ENCODE measurements at regions not wholly inside any gene's neighbourhood (a gene's known extent, or its start where the extent isn't known, plus 50 kb on each side); places are given as distances from the start of the nearest gene placed in this dataset.

GRCh38 chr1:221161571-221162041, 282.4 kb downstream of the HLX start (continued):
- TF ChIP-seq MXI1 (IDR thresholded peaks at IDR 0.05; ENCODE audit: low read depth, low read length), result no peak
- TF ChIP-seq, protein P1, sequence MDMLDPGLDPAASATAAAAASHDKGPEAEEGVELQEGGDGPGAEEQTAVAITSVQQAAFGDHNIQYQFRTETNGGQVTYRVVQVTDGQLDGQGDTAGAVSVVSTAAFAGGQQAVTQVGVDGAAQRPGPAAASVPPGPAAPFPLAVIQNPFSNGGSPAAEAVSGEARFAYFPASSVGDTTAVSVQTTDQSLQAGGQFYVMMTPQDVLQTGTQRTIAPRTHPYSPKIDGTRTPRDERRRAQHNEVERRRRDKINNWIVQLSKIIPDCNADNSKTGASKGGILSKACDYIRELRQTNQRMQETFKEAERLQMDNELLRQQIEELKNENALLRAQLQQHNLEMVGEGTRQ (IDR thresholded peaks at IDR 0.05; ENCODE audit: borderline replicate concordance, low read depth, low read length), result no peak
- no peak for TF ChIP-seq RAD21 (IDR thresholded peaks at IDR 0.05; ENCODE audit: low read length)
- TF ChIP-seq ELF1 (IDR thresholded peaks at IDR 0.05), result no peak

DNA sequence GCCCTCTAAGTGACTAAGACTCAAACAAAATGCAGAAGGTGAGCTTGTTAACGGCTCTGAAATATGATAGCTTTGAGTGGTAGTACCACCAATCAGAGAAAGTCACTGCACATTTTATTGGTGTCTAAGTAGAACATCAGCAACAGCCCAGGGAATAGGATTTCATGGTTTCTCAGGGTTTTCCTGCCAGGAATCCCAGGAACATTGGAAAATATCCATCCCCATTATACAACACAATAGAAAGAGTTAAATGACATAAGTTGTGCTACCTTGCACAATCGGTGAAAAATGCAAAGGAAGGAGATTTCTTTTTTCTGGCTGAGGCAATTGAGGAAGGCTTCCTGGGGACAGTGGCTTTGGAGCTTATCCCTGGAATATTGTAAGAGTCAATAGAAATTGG, 283.1 kb downstream of the HLX start:
- H3K9me2 ChIP-seq, result no peaks in the 10 kb centered on the region
- peaks cover 14% of the 10 kb centered on the region for H3F3A ChIP-seq (replicated peaks; ENCODE audit: insufficient read depth)
- no peak overlapping the region for H3K4me3 ChIP-seq (ENCODE audit: low read depth in 2 of 2, low read length in 1 of 2)
- no peak overlapping the region for H3K9ac ChIP-seq
- no peak for DNase-seq
- H3K27ac ChIP-seq (ENCODE audit: low read depth in 2 of 2, low read length in 1 of 2), result no peak overlapping the region
- no peaks in the 10 kb centered on the region for H3K9me3 ChIP-seq
- 69% methylated on average over 2 of the region's 2 CpGs for WGBS (ENCODE audit: low lambda C conversion rate)
- no peaks in the 10 kb centered on the region for H4K20me1 ChIP-seq (ENCODE audit: insufficient read depth)
- no peaks in the 10 kb centered on the region for H3K27me3 ChIP-seq (ENCODE audit: insufficient read depth)
- POLR2A ChIA-PET, result no interaction called here
- no peak for TF ChIP-seq GATA2 (CRISPR knock-in tag; IDR thresholded peaks at IDR 0.05)
- TF ChIP-seq JUND (IDR thresholded peaks at IDR 0.05), result no peak
- TF ChIP-seq MAX (IDR thresholded peaks at IDR 0.05; ENCODE audit: low read depth), result no peak
- no peak for TF ChIP-seq RCOR1 (IDR thresholded peaks at IDR 0.05; ENCODE audit: low read length)
- TF ChIP-seq MXI1 (IDR thresholded peaks at IDR 0.05; ENCODE audit: low read depth, low read length), result no peak
- TF ChIP-seq, protein P2, sequence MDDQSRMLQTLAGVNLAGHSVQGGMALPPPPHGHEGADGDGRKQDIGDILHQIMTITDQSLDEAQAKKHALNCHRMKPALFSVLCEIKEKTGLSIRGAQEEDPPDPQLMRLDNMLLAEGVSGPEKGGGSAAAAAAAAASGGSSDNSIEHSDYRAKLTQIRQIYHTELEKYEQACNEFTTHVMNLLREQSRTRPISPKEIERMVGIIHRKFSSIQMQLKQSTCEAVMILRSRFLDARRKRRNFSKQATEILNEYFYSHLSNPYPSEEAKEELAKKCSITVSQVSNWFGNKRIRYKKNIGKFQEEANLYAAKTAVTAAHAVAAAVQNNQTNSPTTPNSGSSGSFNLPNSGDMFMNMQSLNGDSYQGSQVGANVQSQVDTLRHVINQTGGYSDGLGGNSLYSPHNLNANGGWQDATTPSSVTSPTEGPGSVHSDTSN (IDR thresholded peaks at IDR 0.05), result no peak
- TF ChIP-seq EZH2phosphoT487 (IDR thresholded peaks at IDR 0.05; ENCODE audit: borderline replicate concordance, low read depth), result no peak
- TF ChIP-seq CTCF (IDR thresholded peaks at IDR 0.05), result no peak
- no peak for TF ChIP-seq TCF12 (IDR thresholded peaks at IDR 0.05)
- no peak for TF ChIP-seq ZBTB33 (IDR thresholded peaks at IDR 0.05; ENCODE audit: borderline replicate concordance, low read depth)
- no peaks in the 10 kb centered on the region for H3K36me3 ChIP-seq (replicated peaks in 1 of 2; ENCODE audit: control insufficient read depth in 1 of 2, insufficient read depth in 2 of 2, low read length in 1 of 2)
- H2AFZ ChIP-seq (ENCODE audit: low read depth), result no peak overlapping the region
- no peak overlapping the region for H3K4me2 ChIP-seq
- H3K79me2 ChIP-seq (ENCODE audit: insufficient read depth), result no peaks in the 10 kb centered on the region
- H3K4me1 ChIP-seq (ENCODE audit: control insufficient read depth in 1 of 2, insufficient read depth in 2 of 2, low read depth in 1 of 2, low read length in 1 of 2), result peaks cover 26 to 31% of the 10 kb centered on the region in 2 experiments
- CTCF ChIA-PET, result no interaction called here
